Fibroblast of mammary gland (primary cell): ENCODE measurements at regions not wholly inside any gene's neighbourhood (a gene's known extent, or its start where the extent isn't known, plus 50 kb on each side); places are given as distances from the start of the nearest gene placed in this dataset.

Experiments
- DNase-seq: peaks from one replicate; pipeline ENCODE4 v3.0.0-alpha.2; 2010; ENCODE audit warnings: low read depth
- H3K4me3 ChIP-seq: 2 replicates; pipeline ENCODE4 v1.5.1; 2011; ENCODE audit warnings: low read depth, mild to moderate bottlenecking, low read length, moderate library complexity; ENCODE audit not compliant: control insufficient read depth
- CTCF ChIP-seq: conservative IDR thresholded peaks from 2 replicates; pipeline ENCODE4 v1.5.1; 2011; ENCODE audit warnings: low read depth, low read length, inconsistent platforms; ENCODE audit not compliant: control insufficient read depth, insufficient read depth

DNA sequence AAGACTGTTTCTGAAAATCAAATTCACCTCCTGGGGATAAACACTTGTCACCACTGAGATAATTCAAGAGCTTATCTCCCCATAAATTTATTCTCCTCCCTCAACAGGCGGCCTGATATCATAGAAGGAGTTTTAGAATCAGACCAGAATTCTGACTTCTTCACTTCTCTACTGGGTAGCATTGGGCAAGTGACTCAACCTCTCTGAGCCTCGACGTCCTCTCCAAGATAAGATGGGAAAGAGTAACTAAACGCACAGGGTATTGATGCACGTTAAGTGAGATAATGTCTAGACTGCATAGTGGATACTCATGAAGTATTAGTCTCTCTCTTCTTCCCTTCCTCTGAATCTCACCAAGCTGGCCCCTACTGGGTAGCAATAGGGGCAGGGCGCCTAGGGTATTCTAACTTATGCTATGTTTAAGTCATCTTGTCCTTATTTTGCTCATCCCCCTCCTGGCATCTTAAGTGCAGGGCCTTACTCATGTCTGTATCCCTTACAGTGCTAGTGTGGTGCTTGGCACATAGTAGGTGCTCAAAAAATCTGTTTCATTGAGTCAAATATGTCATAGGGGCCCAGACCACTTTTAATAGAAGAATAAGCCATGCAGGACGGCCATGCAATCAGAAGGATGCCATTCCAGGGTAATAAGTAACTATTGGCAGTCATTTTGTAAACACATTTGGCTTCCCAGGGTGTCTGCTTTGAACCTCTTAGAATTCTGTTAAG lies 476.4 kb upstream of the CCL2 start:
- H3K4me3 ChIP-seq, result no peak overlapping the region
- no peak for DNase-seq
- no peak for TF ChIP-seq CTCF

DNA sequence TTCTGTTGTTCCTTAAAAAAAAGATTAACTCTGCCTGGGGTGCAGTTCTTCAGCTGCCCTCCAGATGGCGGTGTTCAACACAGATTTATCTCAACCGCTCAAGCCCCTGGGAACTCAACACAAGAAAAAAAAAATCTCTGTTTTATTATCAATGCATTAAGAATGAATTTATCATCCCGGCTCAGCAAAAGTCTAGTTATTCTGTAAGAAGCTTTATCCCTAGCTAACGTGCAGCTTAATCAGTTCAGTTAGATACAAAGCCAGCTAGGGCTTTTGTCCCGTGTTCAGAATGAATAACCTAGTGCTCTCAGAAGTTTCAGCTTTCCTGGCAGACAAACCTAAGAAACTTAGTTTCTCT lies 475.9 kb upstream of the CCL2 start:
- H3K4me3 ChIP-seq, result no peak overlapping the region
- DNase-seq, result peak; percentile 67
- peak; percentile 91 for TF ChIP-seq CTCF

GRCh38 chr17:33785281-33785680 lies 469.8 kb upstream of the CCL2 start:
- no peak overlapping the region for H3K4me3 ChIP-seq
- no peak for TF ChIP-seq CTCF
- no peak for DNase-seq

DNA sequence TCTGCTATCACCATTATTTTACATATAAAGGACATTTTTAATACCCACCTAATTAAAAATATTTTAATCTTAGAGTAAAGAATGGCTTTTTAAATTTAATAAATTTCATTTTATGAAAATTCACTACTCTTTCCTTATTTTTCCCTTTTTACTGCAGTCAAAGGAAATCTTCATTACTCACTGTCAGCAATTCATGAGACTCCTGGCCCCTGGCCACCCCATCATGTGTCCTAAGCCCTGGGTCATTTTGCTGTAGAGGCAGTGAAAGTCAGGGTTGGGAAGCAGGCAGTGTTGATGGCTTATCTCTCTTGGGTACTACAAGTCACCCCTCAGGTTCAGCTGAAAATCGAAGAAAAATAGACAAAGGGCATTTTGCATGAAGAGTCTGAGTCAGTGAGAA lies 468.6 kb upstream of the CCL2 start:
- DNase-seq, result no peak
- no peak overlapping the region for H3K4me3 ChIP-seq
- TF ChIP-seq CTCF, result no peak

DNA sequence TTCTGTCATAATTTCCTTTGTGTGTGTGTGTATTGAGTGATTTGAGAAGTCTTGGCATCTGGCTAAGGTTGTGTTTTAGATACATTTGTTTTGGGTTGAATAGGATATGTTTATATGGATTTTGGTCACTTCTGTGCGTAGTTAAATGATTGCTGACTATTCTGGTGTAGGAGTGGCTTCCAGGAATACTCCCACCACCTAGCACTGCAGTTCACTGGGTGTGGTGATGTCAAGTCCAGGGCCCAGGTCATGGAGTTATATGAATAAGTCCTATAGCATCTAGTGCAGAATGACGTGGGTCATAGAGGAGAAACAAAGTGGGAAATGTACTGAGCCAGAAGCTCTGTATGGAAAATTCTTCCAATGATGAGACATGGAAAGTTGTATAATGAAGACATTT lies 465.4 kb upstream of the CCL2 start:
- H3K4me3 ChIP-seq, result no peak overlapping the region
- TF ChIP-seq CTCF, result no peak
- no peak for DNase-seq

DNA sequence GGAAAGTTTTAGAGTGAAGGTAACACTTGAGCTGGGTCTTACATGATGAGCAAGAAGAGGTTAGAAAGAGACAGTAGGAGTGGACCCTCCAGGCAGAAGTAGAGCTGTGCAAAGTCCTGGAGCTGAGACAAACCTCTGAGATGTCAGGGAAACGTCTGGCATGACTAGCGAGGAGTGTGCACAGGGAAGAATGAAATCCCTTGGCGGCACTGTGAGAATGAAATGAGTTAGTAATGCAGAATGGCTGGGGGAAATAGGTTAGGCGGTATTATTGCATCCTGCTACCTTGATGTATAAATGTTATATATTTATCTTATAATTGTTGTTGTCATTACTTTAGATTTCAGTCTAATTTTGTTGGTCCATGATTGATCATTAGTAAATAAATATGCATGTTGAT lies 457.9 kb upstream of the CCL2 start:
- no peak for TF ChIP-seq CTCF
- no peak for DNase-seq
- H3K4me3 ChIP-seq, result no peak overlapping the region

GRCh38 chr17:33798308-33798707 lies 456.8 kb upstream of the CCL2 start:
- no peak for DNase-seq
- no peak for TF ChIP-seq CTCF
- no peak overlapping the region for H3K4me3 ChIP-seq
